Natural killer cell (primary cell): ENCODE measurements at regions not wholly inside any gene's neighbourhood (a gene's known extent, or its start where the extent isn't known, plus 50 kb on each side); places are given as distances from the start of the nearest gene placed in this dataset.

ENCODE experiments used
- ATAC-seq, 3 donors: fragments of 150-1000 bp in 2 of 3; fragments of 200-7000 bp in 1 of 3; cut with Tn5 transposase; 1 replicate in 1 of 3; 2 replicates in 2 of 3; pipeline ENCODE4 v1.10.0; 2021; ENCODE audit warnings: mild to moderate bottlenecking in 2 of 3, moderate library complexity in 2 of 3
- DNase-seq, 2 donors: peaks; one replicate each; pipeline versions ENCODE4 v3.0.0 to v3.0.0-alpha.2; 2013 to 2021; ENCODE audit warnings: mixed read lengths in 1 of 2
- H3K27ac ChIP-seq: one replicate; pipeline ENCODE4 v1.5.1; 2013; ENCODE audit warnings: mild to moderate bottlenecking, low read length
- H3K27me3 ChIP-seq: one replicate; pipeline ENCODE4 v1.6.1; 2013; ENCODE audit warnings: low read length; ENCODE audit not compliant: control insufficient read depth, insufficient read depth
- H3K36me3 ChIP-seq: one replicate; pipeline ENCODE4 v1.6.1; 2013; ENCODE audit warnings: low read length; ENCODE audit not compliant: control insufficient read depth, insufficient read depth
- H3K4me1 ChIP-seq: one replicate; pipeline ENCODE4 v1.6.1; 2013; ENCODE audit warnings: low read length; ENCODE audit not compliant: control insufficient read depth, insufficient read depth
- H3K4me3 ChIP-seq: one replicate; pipeline ENCODE4 v1.5.1; 2013; ENCODE audit warnings: low read length
- H3K9me3 ChIP-seq: one replicate; pipeline ENCODE4 v1.6.1; 2013; ENCODE audit warnings: low read length; ENCODE audit not compliant: control insufficient read depth, insufficient read depth
- H3K27ac Mint-ChIP-seq, 2 donors: one replicate each; pipeline ENCODE4 v1.8.0; 2022; ENCODE audit warnings: mild to moderate bottlenecking in 2 of 2, mixed read lengths in 2 of 2, moderate library complexity in 1 of 2
- H3K27me3 Mint-ChIP-seq, 2 donors: one replicate each; pipeline ENCODE4 v1.8.0; 2022; ENCODE audit warnings: low read depth in 2 of 2, mixed read lengths in 2 of 2
- H3K36me3 Mint-ChIP-seq: one replicate; pipeline ENCODE4 v1.8.0; 2022; ENCODE audit warnings: mixed read lengths
- H3K4me1 Mint-ChIP-seq, 2 donors: one replicate each; pipeline ENCODE4 v1.8.0; 2022; ENCODE audit warnings: mixed read lengths in 2 of 2
- H3K4me3 Mint-ChIP-seq: one replicate; pipeline ENCODE4 v1.8.0; 2022; ENCODE audit warnings: mild to moderate bottlenecking, moderate library complexity, mixed read lengths
- H3K9me3 Mint-ChIP-seq, 2 donors: one replicate each; pipeline ENCODE4 v1.8.0; 2022; ENCODE audit warnings: mixed read lengths in 2 of 2
- WGBS: methylation state at CpG from one replicate; pipeline ENCODE4 v1.1.7; 2013; ENCODE audit warnings: missing lambda C conversion rate; ENCODE audit not compliant: insufficient coverage; 5-methylcytosine and 5-hydroxymethylcytosine counted together
- intact Hi-C: fragments of 100-400 bp; cut with micrococcal nuclease; formaldehyde crosslinking; loops from one replicate; pipeline ENCODE4 v1.14.2; 2022
- TF ChIP-seq, protein P1 (sequence below): fragments of 200-600 bp; IDR thresholded peaks from one replicate; pipeline ENCODE4 v1.8.0; 2022; ENCODE audit warnings: antibody characterized with exemption

DNA sequence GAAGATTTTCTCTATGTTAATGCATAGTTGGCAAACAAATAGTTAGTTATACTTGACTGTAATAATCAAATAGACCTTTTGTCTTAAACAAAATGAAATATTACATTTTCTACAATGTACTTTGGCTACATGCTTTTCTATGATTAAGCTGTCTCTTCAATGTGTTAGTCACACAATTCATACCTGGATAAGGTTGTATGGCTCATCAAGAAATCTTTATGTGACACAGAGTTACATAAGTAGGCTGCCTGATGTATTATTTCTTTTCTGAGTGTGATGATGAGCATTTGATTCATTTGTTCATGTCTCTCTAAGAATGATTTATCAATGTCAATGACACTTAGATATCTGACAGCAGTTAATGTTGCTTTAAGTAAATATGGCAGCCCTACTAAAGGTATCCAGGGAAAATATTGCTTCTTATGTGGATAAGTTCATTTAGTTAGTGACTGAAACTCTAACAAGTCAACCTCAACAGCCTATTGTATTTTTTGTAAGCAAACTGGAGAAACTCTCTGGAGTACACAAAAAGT lies 157.4 kb upstream of the SOX2 start:
- intact Hi-C loops: no loop called here
- no peaks in the 10 kb centered on the region for H3K4me1 ChIP-seq
- H3K27ac ChIP-seq: no peak overlapping the region
- Mint-ChIP-seq H3K36me3 (no peaks in the 10 kb centered on the region), H3K4me3 (no peak overlapping the region), H3K27ac (no peak overlapping the region), H3K4me1 (no peaks in the 10 kb centered on the region), H3K27me3 (no peaks in the 10 kb centered on the region), H3K9me3 (peaks cover 7 to 8% of the 10 kb centered on the region in 2 donors)
- TF ChIP-seq, protein P1, sequence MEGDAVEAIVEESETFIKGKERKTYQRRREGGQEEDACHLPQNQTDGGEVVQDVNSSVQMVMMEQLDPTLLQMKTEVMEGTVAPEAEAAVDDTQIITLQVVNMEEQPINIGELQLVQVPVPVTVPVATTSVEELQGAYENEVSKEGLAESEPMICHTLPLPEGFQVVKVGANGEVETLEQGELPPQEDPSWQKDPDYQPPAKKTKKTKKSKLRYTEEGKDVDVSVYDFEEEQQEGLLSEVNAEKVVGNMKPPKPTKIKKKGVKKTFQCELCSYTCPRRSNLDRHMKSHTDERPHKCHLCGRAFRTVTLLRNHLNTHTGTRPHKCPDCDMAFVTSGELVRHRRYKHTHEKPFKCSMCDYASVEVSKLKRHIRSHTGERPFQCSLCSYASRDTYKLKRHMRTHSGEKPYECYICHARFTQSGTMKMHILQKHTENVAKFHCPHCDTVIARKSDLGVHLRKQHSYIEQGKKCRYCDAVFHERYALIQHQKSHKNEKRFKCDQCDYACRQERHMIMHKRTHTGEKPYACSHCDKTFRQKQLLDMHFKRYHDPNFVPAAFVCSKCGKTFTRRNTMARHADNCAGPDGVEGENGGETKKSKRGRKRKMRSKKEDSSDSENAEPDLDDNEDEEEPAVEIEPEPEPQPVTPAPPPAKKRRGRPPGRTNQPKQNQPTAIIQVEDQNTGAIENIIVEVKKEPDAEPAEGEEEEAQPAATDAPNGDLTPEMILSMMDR: no peak
- DNase-seq (no peak), ATAC-seq (no peak)
- H3K36me3 ChIP-seq: no peaks in the 10 kb centered on the region
- H3K4me3 ChIP-seq: no peak overlapping the region
- peaks cover 4% of the 10 kb centered on the region for H3K9me3 ChIP-seq
- H3K27me3 ChIP-seq: no peaks in the 10 kb centered on the region

GRCh38 chr3:181549266-181549665 lies 162.5 kb upstream of the SOX2 start:
- Histone ChIP-seq H3K4me3 (no peak overlapping the region), H3K36me3 (no peaks in the 10 kb centered on the region), H3K27me3 (no peaks in the 10 kb centered on the region), H3K9me3 (peaks cover 7% of the 10 kb centered on the region), H3K27ac (no peak overlapping the region), H3K4me1 (no peaks in the 10 kb centered on the region)
- no peak overlapping the region for H3K27ac Mint-ChIP-seq
- DNase-seq (no peak), ATAC-seq (no peak)
- no peaks in the 10 kb centered on the region for H3K4me1 Mint-ChIP-seq
- TF ChIP-seq, protein P1: no peak
- no peaks in the 10 kb centered on the region for H3K27me3 Mint-ChIP-seq
- peaks cover 5% of the 10 kb centered on the region for H3K36me3 Mint-ChIP-seq
- 59% methylated on average over 3 of the region's 3 CpGs for WGBS
- peaks cover 14% of the 10 kb centered on the region in 2 donors for H3K9me3 Mint-ChIP-seq
- no peak overlapping the region for H3K4me3 Mint-ChIP-seq
- intact Hi-C loops: no loop called here

GRCh38 chr3:181541414-181541813 lies 170.3 kb upstream of the SOX2 start:
- H3K9me3 Mint-ChIP-seq: peaks cover 9 to 10% of the 10 kb centered on the region in 2 donors
- Histone ChIP-seq H3K27me3 (no peaks in the 10 kb centered on the region), H3K4me3 (no peak overlapping the region), H3K4me1 (no peaks in the 10 kb centered on the region), H3K27ac (no peak overlapping the region), H3K36me3 (no peaks in the 10 kb centered on the region), H3K9me3 (peaks cover 7% of the 10 kb centered on the region)
- no CpG with 5 or more reads among the region's 2 CpGs for WGBS
- no peaks in the 10 kb centered on the region for H3K4me1 Mint-ChIP-seq
- DNase-seq (no peak), ATAC-seq (no peak)
- intact Hi-C loops: no loop called here
- TF ChIP-seq, protein P1: no peak
- H3K36me3 Mint-ChIP-seq: peaks cover 5% of the 10 kb centered on the region
- H3K4me3 Mint-ChIP-seq: no peak overlapping the region
- H3K27ac Mint-ChIP-seq: no peak overlapping the region
- H3K27me3 Mint-ChIP-seq: no peaks in the 10 kb centered on the region

DNA sequence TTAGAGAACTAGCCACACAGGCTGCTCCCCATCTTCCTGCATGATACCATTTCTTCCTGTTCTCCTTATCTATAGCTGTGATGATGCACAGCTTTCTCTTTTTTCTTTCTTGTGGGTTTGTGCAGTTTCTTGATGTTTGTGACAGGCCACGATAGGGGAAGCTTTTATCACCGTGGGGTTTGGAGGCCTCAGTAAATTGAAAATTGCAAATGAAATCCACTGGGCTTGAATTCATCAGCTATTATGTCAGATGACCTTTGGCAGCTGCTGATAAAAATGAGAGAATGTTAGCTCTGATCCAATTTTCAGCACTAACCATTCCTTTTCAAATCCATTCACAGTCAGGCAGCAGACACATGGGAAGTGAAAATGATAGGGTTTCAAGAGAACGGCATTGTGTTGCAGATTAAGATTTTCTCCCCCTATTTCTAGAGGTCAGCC lies 176.9 kb upstream of the SOX2 start:
- Histone ChIP-seq H3K4me3 (no peak overlapping the region), H3K27ac (no peak overlapping the region), H3K27me3 (no peaks in the 10 kb centered on the region), H3K4me1 (no peaks in the 10 kb centered on the region), H3K36me3 (no peaks in the 10 kb centered on the region), H3K9me3 (peaks cover 3% of the 10 kb centered on the region)
- ATAC-seq: no peak
- Mint-ChIP-seq H3K4me1 (no peaks in the 10 kb centered on the region), H3K27ac (no peak overlapping the region), H3K27me3 (no peaks in the 10 kb centered on the region), H3K9me3 (peaks cover 7 to 8% of the 10 kb centered on the region in 2 donors), H3K4me3 (no peak overlapping the region), H3K36me3 (no peaks in the 10 kb centered on the region)
- TF ChIP-seq, protein P1: no peak
- intact Hi-C loops: no loop called here
- WGBS: 0% methylated on average over 2 of the region's 3 CpGs
- no peak for DNase-seq
